Esophagus muscularis mucosa (tissue), 4 donors: ENCODE measurements at regions not wholly inside any gene's neighbourhood (a gene's known extent, or its start where the extent isn't known, plus 50 kb on each side); places are given as distances from the start of the nearest gene placed in this dataset.
"Not testable (repeated sequence)": the region's sequence is repeated elsewhere in the genome, so short reads cannot be mapped to it uniquely, and the experiment has no call there.

Source experiments
- DNase-seq: peaks from one replicate; pipeline ENCODE4 v3.0.0-alpha.2; 2017; ENCODE audit errors: extremely low spot score
- H3K27ac ChIP-seq, 4 donors: fragments of 200-600 bp; sonication (generic); replicated peaks in 1 of 4; 1 replicate in 3 of 4; 2 replicates in 1 of 4; pipeline ENCODE4 v1.5.1; 2016 to 2019; ENCODE audit warnings: mild to moderate bottlenecking in 1 of 4
- H3K27me3 ChIP-seq, 4 donors: fragments of 200-600 bp; sonication (generic); one replicate each; pipeline versions ENCODE4 v1.5.1 to v1.6.0; 2016 to 2019
- H3K36me3 ChIP-seq, 4 donors: fragments of 200-600 bp; sonication (generic); one replicate each; pipeline ENCODE4 v1.5.1; 2016 to 2019
- H3K4me1 ChIP-seq, 4 donors: fragments of 200-600 bp; sonication (generic); one replicate each; pipeline ENCODE4 v1.5.1; 2016 to 2019
- H3K4me3 ChIP-seq, 4 donors: fragments of 200-600 bp; sonication (generic); 1 replicate in 2 of 4; 2 replicates in 2 of 4; pipeline ENCODE4 v1.5.1; 2016 to 2019; ENCODE audit warnings: mild to moderate bottlenecking in 4 of 4, moderate library complexity in 1 of 4
- H3K9me3 ChIP-seq, 4 donors: fragments of 200-600 bp; sonication (generic); 1 replicate in 3 of 4; 2 replicates in 1 of 4; pipeline ENCODE4 v1.5.1; 2016 to 2019
- CTCF ChIP-seq, 3 experiments: fragments of 200-600 bp in 2 of 3; fragments of 450-650 bp in 1 of 3; sonication (generic) in 2 of 3; IDR thresholded peaks; one replicate each; pipeline ENCODE4 v1.5.1; 2017 to 2019; ENCODE audit warnings: antibody characterized with exemption in 3 of 3, mild to moderate bottlenecking in 2 of 3, moderate library complexity in 1 of 3
- EP300 ChIP-seq: sonication (generic); formaldehyde crosslinking; IDR thresholded peaks from one replicate; pipeline ENCODE4 v1.6.1; 2017; ENCODE audit warnings: antibody characterized with exemption
- POLR2A ChIP-seq: fragments of 450-650 bp; IDR thresholded peaks from one replicate; pipeline ENCODE4 v1.6.1; 2017; ENCODE audit warnings: antibody characterized with exemption, moderate library complexity, mild to moderate bottlenecking, low read depth
- POLR2AphosphoS5 ChIP-seq, 2 donors: sonication (generic); formaldehyde crosslinking; IDR thresholded peaks; one replicate each; pipeline ENCODE4 v1.6.1; 2017; ENCODE audit warnings: antibody characterized with exemption in 2 of 2
- WGBS: methylation state at CpG from one replicate; pipeline ENCODE4 v1.1.5; 2018; 5-methylcytosine and 5-hydroxymethylcytosine counted together
- intact Hi-C: fragments of 100-400 bp; cut with DNase I; formaldehyde crosslinking; loops from one replicate; pipeline ENCODE4 v1.15.1; 2023

- no peaks in the 10 kb centered on the region for H3K27me3 ChIP-seq
- DNase-seq, result no peak
- TF ChIP-seq CTCF (IDR thresholded peaks at IDR 0.05), result no peak
- TF ChIP-seq POLR2A, result no peak
- TF ChIP-seq POLR2AphosphoS5 (IDR thresholded peaks at IDR 0.05), result no peak
- no peak for TF ChIP-seq EP300
- no peaks in the 10 kb centered on the region for H3K36me3 ChIP-seq
- intact Hi-C loops, result no loop called here
- no peak overlapping the region for H3K27ac ChIP-seq
- H3K4me1 ChIP-seq, result no peaks in the 10 kb centered on the region
- no peaks in the 10 kb centered on the region for H3K9me3 ChIP-seq
- no peak overlapping the region for H3K4me3 ChIP-seq
- 50% methylated on average over 2 of the region's 2 CpGs for WGBS
These were observed 125.8 kb upstream of the RXFP1 start for GRCh38 chr4:158395889-158396288.

GRCh38 chr4:158397781-158398180, 123.9 kb upstream of the RXFP1 start:
- H3K4me1 ChIP-seq, result no peaks in the 10 kb centered on the region
- WGBS, result 87% methylated on average over 2 of the region's 2 CpGs
- H3K27ac ChIP-seq, result no peak overlapping the region
- no peak for DNase-seq
- H3K4me3 ChIP-seq, result no peak overlapping the region
- TF ChIP-seq CTCF (IDR thresholded peaks at IDR 0.05) (no peak), POLR2A (no peak), EP300 (no peak), POLR2AphosphoS5 (IDR thresholded peaks at IDR 0.05) (no peak)
- intact Hi-C loops, result no loop called here
- H3K36me3 ChIP-seq, result no peaks in the 10 kb centered on the region
- no peaks in the 10 kb centered on the region for H3K27me3 ChIP-seq
- no peaks in the 10 kb centered on the region for H3K9me3 ChIP-seq

- H3K27me3 ChIP-seq, DNase-seq, intact Hi-C loops, H3K4me1 ChIP-seq, H3K27ac ChIP-seq, H3K36me3 ChIP-seq, H3K9me3 ChIP-seq, H3K4me3 ChIP-seq: not testable (repeated sequence)
- WGBS, result 96% methylated on average over 15 of the region's 29 CpGs
These were observed 113.7 kb upstream of the RXFP1 start for GRCh38 chr4:158407961-158408360.

GRCh38 chr4:158410272-158410671, 111.4 kb upstream of the RXFP1 start:
- 72% methylated on average over 3 of the region's 3 CpGs for WGBS
- TF ChIP-seq POLR2AphosphoS5 (IDR thresholded peaks at IDR 0.05) (no peak), CTCF (IDR thresholded peaks at IDR 0.05) (no peak), POLR2A (no peak), EP300 (no peak)
- Histone ChIP-seq H3K27ac (no peak overlapping the region), H3K9me3 (no peaks in the 10 kb centered on the region), H3K27me3 (no peaks in the 10 kb centered on the region), H3K36me3 (no peaks in the 10 kb centered on the region), H3K4me1 (no peaks in the 10 kb centered on the region), H3K4me3 (no peak overlapping the region)
- intact Hi-C loops, result no loop called here
- no peak for DNase-seq

GRCh38 chr4:158411269-158411668, 110.4 kb upstream of the RXFP1 start:
- H3K9me3 ChIP-seq, result no peaks in the 10 kb centered on the region
- H3K36me3 ChIP-seq, result no peaks in the 10 kb centered on the region
- no peak for DNase-seq
- no peaks in the 10 kb centered on the region for H3K27me3 ChIP-seq
- no peak overlapping the region for H3K4me3 ChIP-seq
- H3K4me1 ChIP-seq, result no peaks in the 10 kb centered on the region
- intact Hi-C loops, result no loop called here
- 46% methylated on average over 2 of the region's 2 CpGs for WGBS
- no peak overlapping the region for H3K27ac ChIP-seq
- TF ChIP-seq EP300, result no peak
- no peak for TF ChIP-seq POLR2A
- no peak for TF ChIP-seq POLR2AphosphoS5 (IDR thresholded peaks at IDR 0.05)
- TF ChIP-seq CTCF (IDR thresholded peaks at IDR 0.05), result no peak

- DNase-seq, H3K27me3 ChIP-seq, intact Hi-C loops, H3K9me3 ChIP-seq, H3K4me1 ChIP-seq, H3K4me3 ChIP-seq, H3K27ac ChIP-seq, H3K36me3 ChIP-seq: not testable (repeated sequence)
- WGBS, result 90% methylated on average over 3 of the region's 4 CpGs
These were observed 103.0 kb upstream of the RXFP1 start for GRCh38 chr4:158418679-158419078.
